GM12875 (cell line): ENCODE measurements at regions not wholly inside any gene's neighbourhood (a gene's known extent, or its start where the extent isn't known, plus 50 kb on each side); places are given as distances from the start of the nearest gene placed in this dataset.

Source experiments
- H3K4me3 ChIP-seq: one replicate; pipeline ENCODE4 v1.5.1; 2011; ENCODE audit warnings: low read depth, low read length, control low read depth
- TF ChIP-seq, protein P1 (sequence below): IDR thresholded peaks from 2 replicates; pipeline ENCODE4 v1.5.1; 2011; ENCODE audit warnings: low read depth, mild to moderate bottlenecking, control low read depth, inconsistent platforms, low read length, moderate library complexity, borderline replicate concordance; ENCODE audit not compliant: insufficient read depth

DNA sequence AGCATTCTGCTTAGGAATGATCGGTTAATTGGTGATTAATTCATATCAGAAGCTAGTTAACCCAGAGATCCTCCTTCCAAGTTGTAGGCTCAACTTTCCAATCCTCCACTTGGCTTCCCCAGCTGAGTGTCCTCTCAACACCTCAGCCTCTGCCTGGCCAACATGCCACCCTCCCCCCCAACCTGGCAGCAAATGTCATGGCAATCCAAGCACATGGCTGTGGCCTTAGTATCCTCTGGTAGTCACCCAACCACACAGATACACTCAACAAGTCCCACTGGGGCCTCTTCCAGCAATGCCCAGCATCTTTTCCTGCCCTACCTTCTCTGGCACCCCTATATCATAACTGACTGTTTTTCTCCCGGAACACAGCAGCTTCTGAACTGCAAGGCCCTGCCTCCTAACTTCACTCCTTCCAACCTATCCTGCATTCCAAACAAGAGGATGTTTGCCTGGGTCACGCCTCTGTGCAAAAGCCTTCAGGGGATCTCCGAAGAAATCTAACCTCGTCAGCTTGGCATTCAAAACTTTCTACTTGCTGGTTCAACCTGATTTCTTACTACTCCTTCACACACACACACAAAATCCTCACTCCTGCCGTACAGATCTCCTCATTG is 195.0 kb downstream of the CYP26B1 start:
- TF ChIP-seq, protein P1, sequence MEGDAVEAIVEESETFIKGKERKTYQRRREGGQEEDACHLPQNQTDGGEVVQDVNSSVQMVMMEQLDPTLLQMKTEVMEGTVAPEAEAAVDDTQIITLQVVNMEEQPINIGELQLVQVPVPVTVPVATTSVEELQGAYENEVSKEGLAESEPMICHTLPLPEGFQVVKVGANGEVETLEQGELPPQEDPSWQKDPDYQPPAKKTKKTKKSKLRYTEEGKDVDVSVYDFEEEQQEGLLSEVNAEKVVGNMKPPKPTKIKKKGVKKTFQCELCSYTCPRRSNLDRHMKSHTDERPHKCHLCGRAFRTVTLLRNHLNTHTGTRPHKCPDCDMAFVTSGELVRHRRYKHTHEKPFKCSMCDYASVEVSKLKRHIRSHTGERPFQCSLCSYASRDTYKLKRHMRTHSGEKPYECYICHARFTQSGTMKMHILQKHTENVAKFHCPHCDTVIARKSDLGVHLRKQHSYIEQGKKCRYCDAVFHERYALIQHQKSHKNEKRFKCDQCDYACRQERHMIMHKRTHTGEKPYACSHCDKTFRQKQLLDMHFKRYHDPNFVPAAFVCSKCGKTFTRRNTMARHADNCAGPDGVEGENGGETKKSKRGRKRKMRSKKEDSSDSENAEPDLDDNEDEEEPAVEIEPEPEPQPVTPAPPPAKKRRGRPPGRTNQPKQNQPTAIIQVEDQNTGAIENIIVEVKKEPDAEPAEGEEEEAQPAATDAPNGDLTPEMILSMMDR, result no peak
- H3K4me3 ChIP-seq, result no peak overlapping the region

DNA sequence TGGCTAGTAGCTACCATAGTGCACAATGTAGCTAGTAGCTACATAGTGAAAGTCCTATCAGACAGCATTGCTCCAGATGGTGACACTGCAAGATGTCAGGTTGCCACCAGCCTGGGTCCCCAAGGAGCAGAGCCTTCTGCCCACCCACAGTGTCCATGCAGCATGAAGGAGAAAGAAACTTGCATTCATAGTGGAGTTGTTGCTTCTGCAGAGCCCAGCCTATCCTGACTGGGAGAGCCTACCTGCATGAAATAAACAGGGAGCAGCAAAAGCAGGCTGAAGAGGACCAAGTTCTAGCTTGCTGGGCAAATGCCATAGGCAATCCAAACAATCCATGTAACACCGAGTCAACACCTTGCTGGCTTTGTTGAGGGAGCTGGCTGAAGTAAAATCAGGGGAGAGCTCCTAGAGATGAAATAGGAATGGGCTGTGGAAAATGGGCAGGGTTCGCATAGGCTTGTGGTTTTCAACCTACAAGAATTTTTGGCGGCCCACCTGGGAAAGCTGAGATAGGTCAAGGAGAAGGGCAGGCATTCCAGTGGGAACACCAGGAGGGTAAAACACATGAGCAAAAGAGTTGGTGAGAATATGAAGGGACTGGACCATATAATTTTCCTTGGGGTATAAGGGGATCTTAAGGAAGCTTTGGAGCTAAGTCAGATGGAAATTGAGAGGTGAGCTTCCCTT is 195.8 kb downstream of the CYP26B1 start:
- TF ChIP-seq, protein P1, result no peak
- H3K4me3 ChIP-seq, result no peak overlapping the region

DNA sequence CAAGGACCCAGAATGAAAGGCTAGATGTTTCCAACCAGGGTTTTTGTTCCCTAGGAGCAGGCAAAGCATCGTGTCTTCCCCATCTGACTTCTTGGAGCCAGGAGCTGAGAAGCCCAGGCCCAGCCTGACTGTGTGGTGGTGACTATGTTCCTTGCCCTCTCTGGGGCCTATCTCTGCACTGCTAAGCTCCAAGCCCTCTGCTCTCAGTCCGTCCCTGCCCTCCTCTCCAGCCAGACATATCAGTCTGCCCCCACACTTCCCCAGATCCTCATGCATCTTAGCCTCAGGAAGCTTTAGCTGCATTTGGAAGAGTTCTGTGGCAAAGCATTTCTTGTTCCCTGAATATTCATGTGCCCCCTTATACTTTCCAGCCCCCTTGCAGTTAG is 196.6 kb downstream of the CYP26B1 start:
- TF ChIP-seq, protein P1, result no peak
- no peak overlapping the region for H3K4me3 ChIP-seq

DNA sequence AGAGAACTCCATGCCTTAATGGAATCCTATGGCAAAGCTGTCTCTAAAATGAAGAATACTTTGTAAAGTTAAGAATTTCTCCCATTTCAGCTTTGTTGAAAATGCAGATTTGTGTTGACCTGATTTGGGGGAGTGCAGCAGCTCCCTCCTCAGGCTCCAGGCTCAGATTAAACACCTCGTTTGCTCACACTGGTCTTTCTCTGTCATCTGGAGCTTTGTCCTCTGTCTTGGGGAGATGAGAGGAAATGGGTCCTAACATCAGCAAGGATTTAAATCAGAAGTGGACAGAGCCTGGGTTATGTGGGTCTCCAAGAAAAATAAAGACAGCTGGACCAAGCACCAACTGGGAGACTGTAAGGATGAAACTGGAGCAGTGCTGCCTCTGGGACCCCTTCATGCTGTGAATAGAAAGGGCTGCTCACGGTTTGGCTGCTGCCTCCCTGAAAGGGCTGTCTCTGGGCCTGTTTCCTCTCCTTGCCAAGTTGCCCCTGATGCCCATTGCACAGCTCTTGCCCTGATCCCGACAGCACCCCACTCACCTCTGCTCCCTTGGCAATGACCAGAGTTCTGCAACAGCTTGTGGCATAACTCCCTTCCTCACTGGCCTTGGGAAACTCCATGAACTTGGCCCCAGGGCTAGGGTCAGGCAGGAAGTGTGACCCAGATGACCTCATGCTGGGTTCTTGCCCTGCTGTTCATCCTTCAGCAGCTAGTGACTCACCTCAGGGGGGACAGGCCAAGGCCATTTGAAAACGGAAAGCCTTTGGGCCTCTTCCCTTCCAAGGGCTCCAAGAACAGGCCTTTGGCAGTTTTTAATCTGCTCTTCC is 197.2 kb downstream of the CYP26B1 start:
- TF ChIP-seq, protein P1, result no peak
- H3K4me3 ChIP-seq, result no peak overlapping the region

DNA sequence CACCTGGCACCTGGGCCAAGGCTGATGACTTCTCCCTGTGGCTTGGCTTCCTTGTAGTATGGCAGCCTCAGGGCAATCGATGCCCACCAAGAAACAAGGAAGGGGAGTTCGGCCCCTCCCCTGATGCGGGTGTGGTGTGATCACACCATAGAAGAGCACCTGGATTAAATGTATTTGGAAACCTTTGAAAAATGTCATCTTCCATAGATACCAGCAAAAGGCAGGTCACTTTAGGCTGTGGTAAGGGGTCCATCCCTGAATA is 198.2 kb downstream of the CYP26B1 start:
- TF ChIP-seq, protein P1, result no peak
- H3K4me3 ChIP-seq, result no peak overlapping the region

DNA sequence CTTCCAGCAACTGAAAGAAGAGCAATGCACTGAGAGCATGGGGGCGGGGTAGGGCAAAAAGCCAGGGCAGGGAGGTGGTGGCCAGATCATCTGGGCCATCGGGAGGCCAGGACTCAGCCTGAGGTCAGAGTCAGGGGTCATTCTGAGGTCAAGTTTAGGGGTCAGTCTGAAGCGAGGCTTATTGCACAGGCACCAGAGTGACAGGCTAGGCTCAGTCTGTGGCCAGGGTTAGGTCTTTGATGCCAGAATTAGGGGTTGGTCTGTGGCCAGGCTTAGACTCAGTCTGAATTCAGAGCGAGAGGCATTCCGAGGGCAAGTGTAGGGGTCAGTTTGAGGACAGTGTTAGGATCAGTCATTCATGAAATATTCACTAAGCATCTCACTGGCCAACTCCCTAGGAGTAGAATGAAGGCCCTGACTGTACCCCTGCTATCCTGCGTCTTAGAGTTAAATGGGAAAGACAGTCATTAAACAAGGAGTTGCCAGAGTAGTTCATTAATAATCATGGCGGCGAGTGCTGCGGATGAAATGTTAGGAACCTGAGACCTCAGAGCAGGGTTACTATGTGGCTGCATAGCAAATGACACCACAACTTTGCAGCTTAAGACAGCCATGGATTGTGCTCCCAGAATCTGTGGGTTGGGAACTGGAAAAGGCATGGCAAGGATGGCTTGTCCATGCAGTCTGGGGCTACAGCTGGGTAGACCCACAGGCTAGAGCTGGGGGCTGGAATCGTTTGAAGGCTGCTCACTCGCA is 198.7 kb downstream of the CYP26B1 start:
- TF ChIP-seq, protein P1, result no peak

DNA sequence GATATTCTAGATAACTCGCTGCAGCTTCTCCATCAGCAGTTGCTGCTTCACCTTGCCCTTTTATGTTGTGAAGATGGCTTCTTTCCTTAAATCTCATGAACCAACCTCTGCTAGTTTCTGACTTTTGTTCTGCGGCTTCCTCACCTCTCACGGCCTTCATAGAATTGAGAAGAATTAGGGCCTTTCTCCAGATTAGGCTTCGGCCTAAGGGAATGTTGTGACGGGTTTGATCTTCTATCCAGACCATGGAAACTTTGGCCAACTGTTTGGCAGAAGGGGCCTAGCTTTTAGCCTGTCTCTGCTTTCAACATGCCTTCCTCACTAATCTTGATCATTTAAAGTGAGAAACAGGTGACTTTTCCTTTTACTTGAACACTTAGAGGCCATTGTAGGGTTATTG is 199.9 kb downstream of the CYP26B1 start:
- TF ChIP-seq, protein P1, result no peak
- H3K4me3 ChIP-seq, result no peak overlapping the region

More for the DNA sequence above, 198.7 kb downstream of the CYP26B1 start:
- H3K4me3 ChIP-seq, result no peak overlapping the region
